H9 (cell line): ENCODE measurements at regions not wholly inside any gene's neighbourhood (a gene's known extent, or its start where the extent isn't known, plus 50 kb on each side); places are given as distances from the start of the nearest gene placed in this dataset.

Experiments used
- DNase-seq: peaks from one replicate; pipeline ENCODE4 v3.0.0-alpha.2; 2017
- H2AFZ ChIP-seq: one replicate; pipeline ENCODE4 v1.6.1; 2013; ENCODE audit warnings: mild to moderate bottlenecking, low read length, control low read depth, moderate library complexity
- H2AK5ac ChIP-seq: 2 replicates; pipeline ENCODE4 v1.6.1; 2013; ENCODE audit warnings: low read length, control low read depth, mixed read lengths; ENCODE audit not compliant: insufficient read length
- H2BK120ac ChIP-seq: one replicate; pipeline ENCODE4 v1.6.1; 2013; ENCODE audit warnings: low read depth, mild to moderate bottlenecking, low read length, control low read depth, inconsistent platforms; ENCODE audit not compliant: poor library complexity, severe bottlenecking
- H2BK12ac ChIP-seq: 2 replicates; pipeline ENCODE4 v1.6.1; 2013; ENCODE audit warnings: low read length, control low read depth, mixed read lengths, low read depth; ENCODE audit not compliant: insufficient read length
- H2BK15ac ChIP-seq: 2 replicates; pipeline ENCODE4 v1.6.1; 2013; ENCODE audit warnings: low read depth, low read length, control low read depth
- H2BK20ac ChIP-seq: one replicate; pipeline ENCODE4 v1.6.1; 2013; ENCODE audit warnings: low read depth, mild to moderate bottlenecking, low read length, control low read depth, inconsistent platforms; ENCODE audit not compliant: poor library complexity, severe bottlenecking
- H2BK5ac ChIP-seq: 2 replicates; pipeline ENCODE4 v1.6.1; 2013; ENCODE audit warnings: low read length, control low read depth, mixed read lengths; ENCODE audit not compliant: insufficient read length
- H3K14ac ChIP-seq: 2 replicates; pipeline ENCODE4 v1.6.1; 2013; ENCODE audit warnings: low read length, control low read depth; ENCODE audit not compliant: insufficient read depth
- H3K18ac ChIP-seq: 2 replicates; pipeline ENCODE4 v1.6.1; 2013; ENCODE audit warnings: low read depth, mild to moderate bottlenecking, mixed read lengths, low read length, control low read depth; ENCODE audit not compliant: insufficient read length
- H3K23ac ChIP-seq: 2 replicates; pipeline ENCODE4 v1.6.1; 2013; ENCODE audit warnings: low read length, control low read depth, mixed read lengths, low read depth; ENCODE audit not compliant: insufficient read length
- H3K23me2 ChIP-seq: 2 replicates; pipeline ENCODE4 v1.6.1; 2013; ENCODE audit warnings: low read depth, mild to moderate bottlenecking, mixed read lengths, low read length, control low read depth; ENCODE audit not compliant: insufficient read length, poor library complexity, severe bottlenecking
- H3K27ac ChIP-seq: 2 replicates; pipeline ENCODE4 v1.5.1; 2013; ENCODE audit warnings: low read length, control low read depth, mixed read lengths, low read depth; ENCODE audit not compliant: insufficient read length
- H3K27me3 ChIP-seq: 2 replicates; pipeline ENCODE4 v1.6.1; 2013; ENCODE audit warnings: low read length, control low read depth, inconsistent platforms; ENCODE audit not compliant: insufficient read depth
- H3K4ac ChIP-seq: 2 replicates; pipeline ENCODE4 v1.6.1; 2013; ENCODE audit warnings: low read depth, mild to moderate bottlenecking, control low read depth, inconsistent platforms, low read length, moderate library complexity
- H3K4me1 ChIP-seq: 2 replicates; pipeline ENCODE4 v1.6.1; 2013; ENCODE audit warnings: low read length, control low read depth, inconsistent platforms; ENCODE audit not compliant: insufficient read depth
- H3K4me2 ChIP-seq: 2 replicates; pipeline ENCODE4 v1.6.1; 2013; ENCODE audit warnings: low read length, control low read depth, mixed read lengths; ENCODE audit not compliant: insufficient read length, insufficient read depth
- H3K56ac ChIP-seq: 2 replicates; pipeline ENCODE4 v1.6.1; 2013; ENCODE audit warnings: low read depth, mild to moderate bottlenecking, mixed read lengths, low read length, control low read depth; ENCODE audit not compliant: insufficient read length
- H3K79me1 ChIP-seq: 2 replicates; pipeline ENCODE4 v1.6.1; 2013; ENCODE audit warnings: low read depth, mild to moderate bottlenecking, moderate library complexity, low read length, control low read depth, inconsistent platforms; ENCODE audit not compliant: insufficient read depth, poor library complexity, severe bottlenecking
- H3K79me2 ChIP-seq: 2 replicates; pipeline ENCODE4 v1.6.1; 2013; ENCODE audit warnings: low read length, control low read depth, inconsistent platforms; ENCODE audit not compliant: insufficient read depth
- H3K9ac ChIP-seq: 2 replicates; pipeline ENCODE4 v1.6.1; 2013; ENCODE audit warnings: low read length, control low read depth, mixed read lengths; ENCODE audit not compliant: insufficient read length; ENCODE audit errors: extremely low read depth
- H3K9me3 ChIP-seq: one replicate; pipeline ENCODE4 v1.6.1; 2013; ENCODE audit warnings: low read depth, low read length, inconsistent platforms; ENCODE audit not compliant: control insufficient read depth
- H3T11ph ChIP-seq: one replicate; pipeline ENCODE4 v1.6.1; 2013; ENCODE audit warnings: mild to moderate bottlenecking, low read length, control low read depth, inconsistent platforms
- H4K20me1 ChIP-seq: one replicate; pipeline ENCODE4 v1.6.1; 2013; ENCODE audit not compliant: control insufficient read depth, insufficient read length, insufficient read depth
- H4K5ac ChIP-seq: 2 replicates; pipeline ENCODE4 v1.6.1; 2013; ENCODE audit warnings: low read depth, mild to moderate bottlenecking, mixed read lengths, low read length, control low read depth; ENCODE audit not compliant: insufficient read length
- H4K8ac ChIP-seq: replicated peaks from 2 replicates; pipeline ENCODE4 v1.6.1; 2013; ENCODE audit warnings: low read length, control low read depth, mixed read lengths, low read depth; ENCODE audit not compliant: insufficient read length
- H4K91ac ChIP-seq: 2 replicates; pipeline ENCODE4 v1.6.1; 2013; ENCODE audit warnings: low read depth, mild to moderate bottlenecking, moderate library complexity, mixed read lengths, low read length, control low read depth; ENCODE audit not compliant: insufficient read length
- H3K27ac Mint-ChIP-seq, 3 experiments: 2 replicates in 2 of 3; 3 replicates in 1 of 3; pipeline ENCODE4 v1.8.0; 2020 to 2021; ENCODE audit warnings: mixed read lengths in 3 of 3, mild to moderate bottlenecking in 1 of 3, moderate library complexity in 1 of 3
- H3K27me3 Mint-ChIP-seq: 2 replicates; pipeline ENCODE4 v1.8.0; 2021; ENCODE audit warnings: low read depth, mild to moderate bottlenecking, moderate library complexity, mixed read lengths
- H3K36me3 Mint-ChIP-seq, 3 experiments: 2 replicates in 2 of 3; 3 replicates in 1 of 3; pipeline ENCODE4 v1.8.0; 2020 to 2021; ENCODE audit warnings: low read depth in 3 of 3, mixed read lengths in 3 of 3; ENCODE audit not compliant: insufficient read depth in 1 of 3
- H3K4me1 Mint-ChIP-seq, 2 experiments: 2 replicates each; pipeline ENCODE4 v1.8.0; 2020; ENCODE audit warnings: mixed read lengths in 2 of 2
- H3K4me3 Mint-ChIP-seq, 2 experiments: 2 replicates in 1 of 2; 3 replicates in 1 of 2; pipeline ENCODE4 v1.8.0; 2020 to 2021; ENCODE audit warnings: mild to moderate bottlenecking in 2 of 2, mixed read lengths in 2 of 2, moderate library complexity in 1 of 2
- H3K9me3 Mint-ChIP-seq, 2 experiments: 2 replicates in 1 of 2; 3 replicates in 1 of 2; pipeline ENCODE4 v1.8.0; 2020; ENCODE audit warnings: mild to moderate bottlenecking in 2 of 2, mixed read lengths in 2 of 2, moderate library complexity in 1 of 2
- whole genome bisulfite sequencing: extraction: QIAGEN DNeasy Blood & Tissue Kit; methylation state at CpG from one replicate; pipeline ENCODE4 v1.1.7; 2013; ENCODE audit warnings: missing lambda C conversion rate, low lambda C conversion rate, mixed read lengths; ENCODE audit not compliant: insufficient read length; ENCODE audit errors: extremely low coverage; 5-methylcytosine and 5-hydroxymethylcytosine counted together
- TF ChIP-seq, protein P1 (sequence below): fragments of 200-600 bp; sonication (generic); conservative IDR thresholded peaks from 3 replicates; pipeline ENCODE4 v1.8.0; 2021; ENCODE audit warnings: antibody characterized with exemption, mild to moderate bottlenecking

DNA sequence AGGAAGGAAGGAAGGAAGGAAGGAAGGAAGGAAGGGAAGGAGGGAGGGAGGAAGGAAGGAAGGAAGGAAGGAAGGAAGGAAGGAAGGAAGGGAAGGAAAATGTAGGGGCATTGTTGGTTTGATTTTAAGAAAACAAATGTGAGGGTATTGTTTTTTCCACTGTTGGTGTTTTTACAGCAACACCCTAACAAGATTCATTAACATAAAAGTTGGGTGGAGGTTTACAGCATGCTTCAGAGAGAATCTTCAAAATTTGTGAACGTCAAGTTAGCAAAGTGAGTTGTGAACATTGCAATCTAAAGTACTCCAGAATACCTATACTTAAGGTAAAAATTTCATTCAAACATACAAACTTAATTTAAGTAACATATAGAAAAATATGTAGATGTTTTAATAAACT is 200.2 kb upstream of the ID4 start:
- H3K36me3 Mint-ChIP-seq: no peaks in the 10 kb centered on the region; a peak in 1 of 7 replicates
- Histone ChIP-seq H2AK5ac (no peak overlapping the region), H2BK15ac (no peak overlapping the region), H3K4me2 (no peak overlapping the region), H3K4me1 (no peaks in the 10 kb centered on the region), H4K20me1 (no peaks in the 10 kb centered on the region), H3K9me3 (no peaks in the 10 kb centered on the region), H3K4ac (no peak overlapping the region), H2BK20ac (no peak overlapping the region), H4K5ac (no peak overlapping the region), H3K79me1 (no peaks in the 10 kb centered on the region), H4K91ac (no peak overlapping the region), H2AFZ (no peak overlapping the region), H3T11ph (no peak overlapping the region), H2BK12ac (no peak overlapping the region), H3K14ac (no peak overlapping the region), H2BK120ac (no peak overlapping the region), H2BK5ac (no peak overlapping the region), H3K18ac (no peak overlapping the region), H3K27me3 (no peaks in the 10 kb centered on the region), H3K23ac (no peak overlapping the region), H3K79me2 (no peaks in the 10 kb centered on the region), H3K56ac (no peak overlapping the region), H3K23me2 (no peaks in the 10 kb centered on the region), H3K9ac (no peak overlapping the region), H3K27ac (no peak overlapping the region), H4K8ac (no peak overlapping the region)
- WGBS: no CpG with 5 or more reads among the region's 1 CpG
- no peaks in the 10 kb centered on the region for H3K4me1 Mint-ChIP-seq
- H3K27me3 Mint-ChIP-seq: no peaks in the 10 kb centered on the region
- H3K4me3 Mint-ChIP-seq: no peak overlapping the region
- TF ChIP-seq, protein P1, sequence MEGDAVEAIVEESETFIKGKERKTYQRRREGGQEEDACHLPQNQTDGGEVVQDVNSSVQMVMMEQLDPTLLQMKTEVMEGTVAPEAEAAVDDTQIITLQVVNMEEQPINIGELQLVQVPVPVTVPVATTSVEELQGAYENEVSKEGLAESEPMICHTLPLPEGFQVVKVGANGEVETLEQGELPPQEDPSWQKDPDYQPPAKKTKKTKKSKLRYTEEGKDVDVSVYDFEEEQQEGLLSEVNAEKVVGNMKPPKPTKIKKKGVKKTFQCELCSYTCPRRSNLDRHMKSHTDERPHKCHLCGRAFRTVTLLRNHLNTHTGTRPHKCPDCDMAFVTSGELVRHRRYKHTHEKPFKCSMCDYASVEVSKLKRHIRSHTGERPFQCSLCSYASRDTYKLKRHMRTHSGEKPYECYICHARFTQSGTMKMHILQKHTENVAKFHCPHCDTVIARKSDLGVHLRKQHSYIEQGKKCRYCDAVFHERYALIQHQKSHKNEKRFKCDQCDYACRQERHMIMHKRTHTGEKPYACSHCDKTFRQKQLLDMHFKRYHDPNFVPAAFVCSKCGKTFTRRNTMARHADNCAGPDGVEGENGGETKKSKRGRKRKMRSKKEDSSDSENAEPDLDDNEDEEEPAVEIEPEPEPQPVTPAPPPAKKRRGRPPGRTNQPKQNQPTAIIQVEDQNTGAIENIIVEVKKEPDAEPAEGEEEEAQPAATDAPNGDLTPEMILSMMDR: no peak
- no peak overlapping the region for H3K27ac Mint-ChIP-seq
- H3K9me3 Mint-ChIP-seq: peaks cover 3 to 6% of the 10 kb centered on the region in 2 experiments; a peak in 3 of 5 replicates
- DNase-seq: no peak
